Bronchial epithelial cell (primary cell): ENCODE measurements at regions not wholly inside any gene's neighbourhood (a gene's known extent, or its start where the extent isn't known, plus 50 kb on each side); places are given as distances from the start of the nearest gene placed in this dataset.
A peak's percentile ranks its signal among the peaks of the same experiment; 100 is the strongest.

ENCODE experiments used
- DNase-seq: peaks from one replicate; pipeline ENCODE4 v3.0.0-alpha.2; 2010; ENCODE audit warnings: low read depth
- FAIRE-seq: peaks from 2 replicates; lab custom pipeline; 2011; peaks lifted over from hg19 to GRCh38; lab: Jason Lieb, UNC
- H3K27me3 ChIP-seq: 2 replicates; pipeline ENCODE4 v1.5.1; 2011; ENCODE audit warnings: low read length; ENCODE audit not compliant: control insufficient read depth, insufficient read depth
- H3K36me3 ChIP-seq: 2 replicates; pipeline ENCODE4 v1.5.1; 2011; ENCODE audit warnings: low read length; ENCODE audit not compliant: control insufficient read depth, insufficient read depth
- H3K4me3 ChIP-seq: 2 replicates; pipeline ENCODE4 v1.5.1; 2011; ENCODE audit warnings: mild to moderate bottlenecking, low read depth, low read length, control low read depth
- TF ChIP-seq, protein P1 (sequence below): IDR thresholded peaks from 2 replicates; pipeline ENCODE4 v1.5.1; 2011; ENCODE audit warnings: mild to moderate bottlenecking, moderate library complexity, low read length, control low read depth, inconsistent platforms; ENCODE audit not compliant: insufficient read depth, severe bottlenecking

DNA sequence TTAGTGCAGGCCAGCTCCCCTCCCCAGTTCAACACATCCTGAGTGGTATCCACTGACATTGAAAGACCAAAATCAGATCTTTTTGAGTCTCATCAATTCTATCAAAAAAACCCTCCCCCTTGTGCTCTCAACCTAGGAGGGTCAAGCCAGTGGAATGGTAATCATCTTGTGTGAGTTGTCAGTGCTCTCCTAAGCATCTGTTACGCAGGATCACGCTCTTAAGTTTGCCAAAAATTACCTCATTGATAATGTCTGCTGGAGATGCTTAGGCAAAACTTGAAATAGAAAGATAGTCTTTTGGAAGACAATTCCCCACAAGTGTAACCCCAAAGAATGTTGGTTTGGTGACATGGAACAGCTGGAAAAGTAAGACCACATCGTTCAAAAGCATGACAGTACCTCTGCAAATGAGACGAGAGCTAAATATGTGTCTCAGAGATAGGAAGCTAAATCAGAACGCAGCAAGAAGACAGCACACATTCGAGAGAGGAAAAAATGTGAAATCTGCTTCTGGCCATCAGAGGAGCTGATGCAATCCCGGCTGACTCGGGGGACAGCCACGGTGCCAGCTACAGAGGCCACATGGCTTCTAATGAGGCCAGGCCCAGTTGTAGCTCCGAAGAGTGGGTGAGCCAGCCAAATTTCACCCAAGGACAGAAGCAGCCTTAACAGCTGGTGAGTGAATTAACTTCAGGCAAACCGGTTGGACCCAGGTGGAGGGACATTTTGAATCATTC is 753.9 kb downstream of the RNF144A start:
- TF ChIP-seq, protein P1, sequence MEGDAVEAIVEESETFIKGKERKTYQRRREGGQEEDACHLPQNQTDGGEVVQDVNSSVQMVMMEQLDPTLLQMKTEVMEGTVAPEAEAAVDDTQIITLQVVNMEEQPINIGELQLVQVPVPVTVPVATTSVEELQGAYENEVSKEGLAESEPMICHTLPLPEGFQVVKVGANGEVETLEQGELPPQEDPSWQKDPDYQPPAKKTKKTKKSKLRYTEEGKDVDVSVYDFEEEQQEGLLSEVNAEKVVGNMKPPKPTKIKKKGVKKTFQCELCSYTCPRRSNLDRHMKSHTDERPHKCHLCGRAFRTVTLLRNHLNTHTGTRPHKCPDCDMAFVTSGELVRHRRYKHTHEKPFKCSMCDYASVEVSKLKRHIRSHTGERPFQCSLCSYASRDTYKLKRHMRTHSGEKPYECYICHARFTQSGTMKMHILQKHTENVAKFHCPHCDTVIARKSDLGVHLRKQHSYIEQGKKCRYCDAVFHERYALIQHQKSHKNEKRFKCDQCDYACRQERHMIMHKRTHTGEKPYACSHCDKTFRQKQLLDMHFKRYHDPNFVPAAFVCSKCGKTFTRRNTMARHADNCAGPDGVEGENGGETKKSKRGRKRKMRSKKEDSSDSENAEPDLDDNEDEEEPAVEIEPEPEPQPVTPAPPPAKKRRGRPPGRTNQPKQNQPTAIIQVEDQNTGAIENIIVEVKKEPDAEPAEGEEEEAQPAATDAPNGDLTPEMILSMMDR, result no peak
- Histone ChIP-seq H3K36me3 (no peaks in the 10 kb centered on the region), H3K4me3 (no peak overlapping the region), H3K27me3 (no peaks in the 10 kb centered on the region)
- no peak for FAIRE-seq
- no peak for DNase-seq

DNA sequence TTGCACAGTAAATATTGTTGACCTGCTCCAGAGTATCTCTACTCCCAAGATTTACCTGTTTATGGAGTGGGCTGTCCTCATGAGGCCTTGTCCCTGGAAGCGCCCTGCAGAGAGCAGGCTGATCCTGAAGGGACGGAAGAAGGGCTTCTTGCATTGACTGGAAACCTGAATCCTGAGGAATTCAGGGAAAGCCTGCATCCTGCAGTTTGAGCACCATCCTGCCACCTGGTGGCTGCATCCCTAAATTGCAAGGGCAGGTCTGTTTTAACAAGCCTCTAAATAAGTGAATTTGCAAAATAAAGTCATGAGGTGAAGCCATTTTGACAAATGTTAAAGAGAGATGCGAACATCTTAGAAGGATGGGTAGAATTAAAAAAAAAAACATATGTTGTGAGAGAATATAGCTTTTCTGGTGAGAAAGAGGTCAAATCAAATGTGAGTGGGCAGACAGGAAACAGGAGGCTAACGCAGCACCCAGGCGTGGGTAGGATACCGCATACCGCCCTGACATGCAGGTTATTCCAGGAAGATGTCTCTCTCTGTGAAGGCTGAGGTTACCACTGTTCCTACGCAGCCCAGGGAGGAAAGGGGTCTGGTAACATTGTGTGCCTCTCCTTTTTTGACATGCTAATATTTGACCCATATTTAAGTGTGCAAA is 754.9 kb downstream of the RNF144A start:
- TF ChIP-seq, protein P1, result peak; percentile 59
- FAIRE-seq (no peak), DNase-seq (peak; percentile 50)

DNA sequence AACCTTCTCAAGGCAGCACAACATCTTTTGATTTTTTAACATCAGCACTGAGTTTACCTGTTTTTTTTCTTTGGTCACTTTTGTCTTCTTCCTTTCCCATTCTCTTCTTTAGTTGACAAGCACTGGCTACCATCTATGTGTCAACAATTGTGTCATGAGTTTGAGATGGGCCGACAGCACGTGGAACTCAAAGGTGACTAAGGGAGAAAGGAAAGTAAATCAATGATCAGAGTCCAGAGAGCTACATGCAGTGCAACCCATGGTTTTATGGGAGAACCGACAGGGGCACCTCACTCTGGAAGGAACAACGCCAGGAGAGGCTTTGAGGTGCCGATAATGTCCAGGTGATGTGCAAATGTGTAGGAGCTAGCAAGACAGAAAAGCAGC is 755.5 kb downstream of the RNF144A start:
- no peaks in the 10 kb centered on the region for H3K36me3 ChIP-seq
- FAIRE-seq (no peak), DNase-seq (no peak)
- no peak overlapping the region for H3K4me3 ChIP-seq
- H3K27me3 ChIP-seq, result no peaks in the 10 kb centered on the region
- TF ChIP-seq, protein P1, result no peak

More for the DNA sequence above, 754.9 kb downstream of the RNF144A start:
- Histone ChIP-seq H3K4me3 (no peak overlapping the region), H3K36me3 (no peaks in the 10 kb centered on the region), H3K27me3 (no peaks in the 10 kb centered on the region)

DNA sequence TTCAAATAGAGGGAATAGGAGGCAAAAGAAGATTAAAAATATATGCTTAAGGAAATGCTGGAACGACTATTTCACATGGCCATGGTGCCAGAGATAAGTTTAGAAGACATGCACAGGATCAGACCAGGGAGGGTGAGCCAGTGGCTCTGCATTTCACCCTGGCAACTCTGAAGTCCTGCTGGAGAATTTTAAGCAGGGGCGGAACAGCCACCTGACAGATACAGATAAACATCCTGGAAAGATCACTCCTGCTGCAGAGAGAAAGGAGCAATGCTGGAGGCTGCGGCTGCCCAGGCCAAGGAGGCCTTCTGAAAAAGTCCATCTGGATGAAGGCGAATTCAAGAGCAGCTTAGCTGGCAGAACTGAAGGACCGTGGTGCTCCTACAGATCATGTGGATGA is 755.9 kb downstream of the RNF144A start:
- DNase-seq, result no peak
- TF ChIP-seq, protein P1, result no peak
- Histone ChIP-seq H3K27me3 (no peaks in the 10 kb centered on the region), H3K4me3 (no peak overlapping the region), H3K36me3 (no peaks in the 10 kb centered on the region)
- FAIRE-seq, result no peak

DNA sequence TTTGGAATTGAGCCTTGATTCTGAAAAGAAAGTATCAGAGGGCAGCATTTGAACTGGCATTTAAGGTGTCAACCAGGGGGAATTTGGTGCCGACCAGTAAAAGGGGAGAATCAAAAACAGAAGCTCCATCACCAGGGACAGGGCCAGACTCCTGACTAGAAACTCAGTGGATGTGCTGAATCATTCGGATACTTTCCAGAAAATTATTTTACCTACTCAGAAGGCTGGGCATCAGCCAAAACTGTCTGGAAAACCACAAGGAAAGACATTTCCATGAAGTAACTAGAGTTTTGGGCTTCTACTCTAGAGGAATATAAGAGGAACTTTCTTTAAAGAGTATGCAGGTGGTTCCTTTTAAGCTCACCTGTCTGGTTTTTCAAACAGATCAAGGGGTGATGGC is 756.6 kb downstream of the RNF144A start:
- TF ChIP-seq, protein P1, result no peak
- no peak for FAIRE-seq
- Histone ChIP-seq H3K36me3 (no peaks in the 10 kb centered on the region), H3K27me3 (no peaks in the 10 kb centered on the region), H3K4me3 (no peak overlapping the region)
- no peak for DNase-seq
